ENCODE measurements at regions not wholly inside any gene's neighbourhood (a gene's known extent, or its start where the extent isn't known, plus 50 kb on each side); places are given as distances from the start of the nearest gene placed in this dataset.

GRCh38 chr16:72373201-72373600 is 201.2 kb upstream of the PMFBP1 start:
- Histone ChIP-seq H3K9me3 (ENCODE audit: insufficient read depth in 2 of 2, low read depth in 1 of 2, low read length in 1 of 2) (no peaks in the 10 kb centered on the region), H2AFZ (ENCODE audit: low read length) (no peak overlapping the region), H4K8ac (ENCODE audit: extremely low read depth, insufficient read depth, low read length) (no peak overlapping the region), H4K91ac (replicated peaks; ENCODE audit: insufficient read length, low read length) (no peak overlapping the region), H3K4me1 (replicated peaks in 1 of 4; ENCODE audit: control insufficient read depth in 3 of 4, insufficient read depth in 4 of 4, low read length in 3 of 4) (peaks cover 0 to 14% (median 7%) of the 10 kb centered on the region in 4 experiments; a peak in 5 of 7 replicates), H3K14ac (ENCODE audit: insufficient read length) (no peak overlapping the region), H2AK5ac (ENCODE audit: low read depth, low read length) (no peak overlapping the region), H3K9ac (replicated peaks in 1 of 4; ENCODE audit: extremely low read depth in 1 of 4, low read depth in 3 of 4, low read length in 3 of 4) (no peak overlapping the region), H3K79me1 (ENCODE audit: low read depth, low read length) (no peaks in the 10 kb centered on the region), H3K23ac (ENCODE audit: insufficient read length) (no peak overlapping the region), H3K27ac (ENCODE audit: low read depth, low read length) (no peak overlapping the region), H2BK20ac (ENCODE audit: low read length) (no peak overlapping the region), H2BK120ac (replicated peaks; ENCODE audit: low read depth, low read length) (no peak overlapping the region), H3K79me2 (ENCODE audit: control insufficient read depth in 1 of 2, insufficient read depth in 2 of 2, low read length in 2 of 2) (no peaks in the 10 kb centered on the region), H4K20me1 (replicated peaks in 1 of 2; ENCODE audit: control insufficient read depth in 1 of 2, insufficient read depth in 2 of 2, low read length in 2 of 2) (no peaks in the 10 kb centered on the region), H3K4me3 (ENCODE audit: extremely low read depth in 1 of 4, insufficient read depth in 2 of 4, low read depth in 3 of 4, low read length in 4 of 4) (no peak overlapping the region), H3K23me2 (ENCODE audit: low read depth, low read length) (no peaks in the 10 kb centered on the region), H2BK12ac (ENCODE audit: low read depth, low read length) (no peak overlapping the region), H3K27me3 (replicated peaks in 1 of 4; ENCODE audit: control insufficient read depth in 3 of 4, extremely low read depth in 1 of 4, insufficient read depth in 3 of 4, low read length in 3 of 4) (peaks cover 0 to 1% (median 0%) of the 10 kb centered on the region in 4 experiments; a peak in 1 of 7 replicates), H3K18ac (ENCODE audit: extremely low read depth, low read length) (no peak overlapping the region), H4K5ac (ENCODE audit: insufficient read length, low read depth, low read length) (no peak overlapping the region), H3K36me3 (ENCODE audit: control insufficient read depth in 2 of 4, insufficient read depth in 4 of 4, low read length in 3 of 4) (no peaks in the 10 kb centered on the region), H3K4me2 (ENCODE audit: insufficient read depth in 1 of 2, low read depth in 2 of 2, low read length in 2 of 2) (no peak overlapping the region), H2BK5ac (ENCODE audit: low read depth, low read length) (no peak overlapping the region), H3K4ac (replicated peaks; ENCODE audit: insufficient read length, low read depth, low read length) (no peak overlapping the region), H2BK15ac (ENCODE audit: low read length) (no peak overlapping the region), H3K56ac (replicated peaks; ENCODE audit: insufficient read length, low read depth, low read length) (no peak overlapping the region)
- ChIA-PET POLR2A (ENCODE audit: partially characterized antibody) (no interaction called here), CTCF (ENCODE audit: partially characterized antibody) (interaction anchor here (0.8 to 1.0 kb wide), 2 partner anchors 27 to 474 kb away, joined by 3 to 4 read pairs; no protein-coding TSS in a partner anchor)
- FAIRE-seq (no peak), DNase-seq (ENCODE audit: low read depth in 1 of 2, low spot score in 2 of 2) (no peak)
- no peak for TF ChIP-seq SRF (IDR thresholded peaks at IDR 0.05; ENCODE audit: low read depth, low read length)
- TF ChIP-seq TCF12 (IDR thresholded peaks at IDR 0.05; ENCODE audit: low read depth, low read length) = no peak
- no peak for TF ChIP-seq CBX8 (IDR thresholded peaks at IDR 0.05; ENCODE audit: borderline replicate concordance, low read depth, low read length)
- TF ChIP-seq CREB1 (IDR thresholded peaks at IDR 0.05) = no peak
- no peak for TF ChIP-seq RBBP5 (IDR thresholded peaks at IDR 0.05; ENCODE audit: borderline replicate concordance, low read depth, low read length)
- no peak for TF ChIP-seq BRCA1 (IDR thresholded peaks at IDR 0.05; ENCODE audit: low read depth, low read length)
- TF ChIP-seq ZNF274 (IDR thresholded peaks at IDR 0.05; ENCODE audit: borderline replicate concordance, extremely low read depth, low read length) = no peak
- 89% methylated on average over 2 of the region's 2 CpGs; no CpG with 5 or more reads in 1 of the 2 experiments for WGBS, 2 experiments (ENCODE audit: extremely low coverage in 1 of 2, insufficient coverage in 1 of 2, insufficient read length in 1 of 2, insufficient replicate concordance in 2 of 2, low coverage in 1 of 2, low lambda C conversion rate in 2 of 2, missing lambda C conversion rate in 1 of 2)
